Tibial nerve (tissue), 4 donors: ENCODE measurements at regions not wholly inside any gene's neighbourhood (a gene's known extent, or its start where the extent isn't known, plus 50 kb on each side); places are given as distances from the start of the nearest gene placed in this dataset.
A peak's percentile ranks its signal among the peaks of the same experiment; 100 is the strongest.

Experiments used
- DNase-seq, 2 donors: peaks; one replicate each; pipeline ENCODE4 v3.0.0-alpha.2; 2019; ENCODE audit warnings: low spot score in 2 of 2
- H3K27ac ChIP-seq, 4 donors: fragments of 200-600 bp; sonication (generic) in 3 of 4; one replicate each; pipeline ENCODE4 v1.5.1; 2017 to 2019; ENCODE audit warnings: mild to moderate bottlenecking in 1 of 4
- H3K27me3 ChIP-seq, 2 donors: fragments of 200-600 bp; sonication (generic) in 1 of 2; one replicate each; pipeline versions ENCODE4 v1.5.1 to v1.6.0; 2017 to 2019
- H3K36me3 ChIP-seq, 3 donors: fragments of 200-600 bp; sonication (generic); one replicate each; pipeline ENCODE4 v1.5.1; 2018 to 2019
- H3K4me1 ChIP-seq, 4 donors: fragments of 200-600 bp; sonication (generic) in 3 of 4; one replicate each; pipeline ENCODE4 v1.5.1; 2017 to 2019
- H3K4me3 ChIP-seq, 4 donors: fragments of 200-600 bp; sonication (generic) in 3 of 4; one replicate each; pipeline ENCODE4 v1.5.1; 2017 to 2019; ENCODE audit warnings: mild to moderate bottlenecking in 1 of 4, moderate library complexity in 1 of 4
- H3K9me3 ChIP-seq, 4 donors: fragments of 200-600 bp; sonication (generic) in 3 of 4; one replicate each; pipeline ENCODE4 v1.5.1; 2017 to 2019
- CTCF ChIP-seq, 5 experiments: fragments of 200-600 bp in 3 of 5; fragments of 450-650 bp in 2 of 5; sonication (generic) in 3 of 5; IDR thresholded peaks; one replicate each; pipeline ENCODE4 v1.5.1; 2016 to 2019; ENCODE audit warnings: antibody characterized with exemption in 5 of 5, mild to moderate bottlenecking in 3 of 5, moderate library complexity in 2 of 5
- EP300 ChIP-seq, 2 donors: sonication (generic); formaldehyde crosslinking; IDR thresholded peaks; one replicate each; pipeline ENCODE4 v1.6.1; 2017; ENCODE audit warnings: antibody characterized with exemption in 2 of 2, mild to moderate bottlenecking in 1 of 2
- POLR2A ChIP-seq, 2 donors: fragments of 450-650 bp; IDR thresholded peaks; one replicate each; pipeline ENCODE4 v1.6.1; 2017; ENCODE audit warnings: antibody characterized with exemption in 2 of 2, mild to moderate bottlenecking in 2 of 2, moderate library complexity in 2 of 2
- WGBS, 2 donors: methylation state at CpG; one replicate each; pipeline ENCODE4 v1.1.5; 2018; 5-methylcytosine and 5-hydroxymethylcytosine counted together

GRCh38 chr13:40399756-40400155 lies 266.7 kb downstream of the FOXO1 start:
- H3K4me1 ChIP-seq: peaks cover 0 to 49% (median 23%) of the 10 kb centered on the region in 4 donors
- peak overlapping the region in 2 of 4 donors; percentile 85 to 93 for H3K27ac ChIP-seq
- H3K36me3 ChIP-seq: no peaks in the 10 kb centered on the region
- no peak overlapping the region for H3K4me3 ChIP-seq
- H3K27me3 ChIP-seq: no peaks in the 10 kb centered on the region
- TF ChIP-seq CTCF (IDR thresholded peaks at IDR 0.05) (no peak), POLR2A (IDR thresholded peaks at IDR 0.05) (no peak), EP300 (IDR thresholded peaks at IDR 0.05) (no peak)
- no peak for DNase-seq
- H3K9me3 ChIP-seq: no peaks in the 10 kb centered on the region
- WGBS, 2 donors: 70 to 72% methylated on average over 3 of the region's 3 CpGs

GRCh38 chr13:40401911-40402776 lies 264.3 kb downstream of the FOXO1 start:
- peak overlapping the region; percentile 69 to 93 (median 80) for H3K27ac ChIP-seq
- H3K4me1 ChIP-seq: peaks cover 0 to 59% (median 25%) of the 10 kb centered on the region in 4 donors
- WGBS, 2 donors: 9% methylated on average over 13 of the region's 13 CpGs
- peak; percentile 74 to 94 for TF ChIP-seq EP300 (IDR thresholded peaks at IDR 0.05)
- peak in 1 of 2 donors; percentile 18 for TF ChIP-seq POLR2A (IDR thresholded peaks at IDR 0.05)
- TF ChIP-seq CTCF (IDR thresholded peaks at IDR 0.05): no peak
- no peaks in the 10 kb centered on the region for H3K9me3 ChIP-seq
- peak; percentile 96 to 99 for DNase-seq
- H3K36me3 ChIP-seq: no peaks in the 10 kb centered on the region
- H3K27me3 ChIP-seq: no peaks in the 10 kb centered on the region
- H3K4me3 ChIP-seq: peak overlapping the region in 2 of 4 donors; percentile 10 to 18

GRCh38 chr13:40402931-40403431 lies 263.5 kb downstream of the FOXO1 start:
- no peaks in the 10 kb centered on the region for H3K9me3 ChIP-seq
- H3K27ac ChIP-seq: peak overlapping the region; percentile 57 to 93 (median 79)
- H3K27me3 ChIP-seq: no peaks in the 10 kb centered on the region
- no peaks in the 10 kb centered on the region for H3K36me3 ChIP-seq
- DNase-seq: no peak
- TF ChIP-seq EP300 (IDR thresholded peaks at IDR 0.05) (no peak), CTCF (IDR thresholded peaks at IDR 0.05) (no peak), POLR2A (IDR thresholded peaks at IDR 0.05) (no peak)
- H3K4me3 ChIP-seq: no peak overlapping the region
- H3K4me1 ChIP-seq: peaks cover 0 to 59% (median 25%) of the 10 kb centered on the region in 4 donors
- 16 to 20% methylated on average over 9 of the region's 9 CpGs for WGBS, 2 donors

- Histone ChIP-seq H3K27ac (peak overlapping the region; percentile 57 to 93 (median 79)), H3K36me3 (no peaks in the 10 kb centered on the region), H3K4me3 (no peak overlapping the region), H3K4me1 (peaks cover 0 to 59% (median 25%) of the 10 kb centered on the region in 4 donors), H3K27me3 (no peaks in the 10 kb centered on the region), H3K9me3 (no peaks in the 10 kb centered on the region)
- TF ChIP-seq EP300 (IDR thresholded peaks at IDR 0.05): no peak
- TF ChIP-seq POLR2A (IDR thresholded peaks at IDR 0.05): no peak
- TF ChIP-seq CTCF (IDR thresholded peaks at IDR 0.05): no peak
- no peak for DNase-seq
- 67 to 75% methylated on average over 17 of the region's 17 CpGs for WGBS, 2 donors
These were observed 262.8 kb downstream of the FOXO1 start for GRCh38 chr13:40403509-40404241.
